WTC11 (cell line): ENCODE measurements at regions not wholly inside any gene's neighbourhood (a gene's known extent, or its start where the extent isn't known, plus 50 kb on each side); places are given as distances from the start of the nearest gene placed in this dataset.

Experiments used
- CREB1 ChIP-seq: sonication (generic); formaldehyde crosslinking; IDR thresholded peaks from 2 replicates; pipeline ENCODE4 v1.8.0; 2023; ENCODE audit warnings: mild to moderate bottlenecking, missing genetic modification reagents
- CTCF ChIP-seq: fragments of 200-600 bp; IDR thresholded peaks from 2 replicates; pipeline ENCODE4 v1.8.0; 2022; ENCODE audit warnings: antibody characterized with exemption
- E2F1 ChIP-seq: sonication (generic); formaldehyde crosslinking; IDR thresholded peaks from 2 replicates; pipeline ENCODE4 v1.8.0; 2022; ENCODE audit warnings: mild to moderate bottlenecking, missing genetic modification reagents
- ETV6 ChIP-seq: sonication (generic); formaldehyde crosslinking; IDR thresholded peaks from 2 replicates; pipeline ENCODE4 v1.8.1; 2022; ENCODE audit warnings: mild to moderate bottlenecking, missing genetic modification reagents
- IRF2 ChIP-seq: sonication (generic); formaldehyde crosslinking; IDR thresholded peaks from 2 replicates; pipeline ENCODE4 v1.8.0; 2022; ENCODE audit warnings: low read depth, missing genetic modification reagents, borderline replicate concordance
- JUN ChIP-seq: sonication (generic); formaldehyde crosslinking; IDR thresholded peaks from 2 replicates; pipeline ENCODE4 v1.8.0; 2023; ENCODE audit warnings: mild to moderate bottlenecking, missing genetic modification reagents
- MLX ChIP-seq: sonication (generic); formaldehyde crosslinking; IDR thresholded peaks from 2 replicates; pipeline ENCODE4 v1.8.1; 2023; ENCODE audit warnings: mild to moderate bottlenecking, missing genetic modification reagents, moderate library complexity
- SP1 ChIP-seq: sonication (generic); formaldehyde crosslinking; conservative IDR thresholded peaks from 2 replicates; pipeline ENCODE4 v1.8.1; 2022; ENCODE audit warnings: missing genetic modification reagents
- STAT6 ChIP-seq: sonication (generic); formaldehyde crosslinking; conservative IDR thresholded peaks from 2 replicates; pipeline ENCODE4 v1.8.1; 2023; ENCODE audit warnings: mild to moderate bottlenecking, low read depth, missing genetic modification reagents, moderate library complexity
- TEAD4 ChIP-seq: sonication (generic); formaldehyde crosslinking; IDR thresholded peaks from 2 replicates; pipeline ENCODE4 v1.8.0; 2022; ENCODE audit warnings: mild to moderate bottlenecking, missing genetic modification reagents
- ZNF396 ChIP-seq: fragments of 250-450 bp; sonication (Bioruptor Pico); IDR thresholded peaks from 2 replicates; pipeline ENCODE4 v1.8.0; 2021; ENCODE audit warnings: mild to moderate bottlenecking, moderate library complexity, borderline replicate concordance
- TF ChIP-seq, protein P1 (sequence below): sonication (generic); formaldehyde crosslinking; IDR thresholded peaks from 2 replicates; pipeline ENCODE4 v1.8.1; 2023; ENCODE audit warnings: mild to moderate bottlenecking, missing genetic modification reagents, moderate library complexity

GRCh38 chr1:23622284-23622683, 63.0 kb upstream of the ID3 start:
- TF ChIP-seq, protein P1, sequence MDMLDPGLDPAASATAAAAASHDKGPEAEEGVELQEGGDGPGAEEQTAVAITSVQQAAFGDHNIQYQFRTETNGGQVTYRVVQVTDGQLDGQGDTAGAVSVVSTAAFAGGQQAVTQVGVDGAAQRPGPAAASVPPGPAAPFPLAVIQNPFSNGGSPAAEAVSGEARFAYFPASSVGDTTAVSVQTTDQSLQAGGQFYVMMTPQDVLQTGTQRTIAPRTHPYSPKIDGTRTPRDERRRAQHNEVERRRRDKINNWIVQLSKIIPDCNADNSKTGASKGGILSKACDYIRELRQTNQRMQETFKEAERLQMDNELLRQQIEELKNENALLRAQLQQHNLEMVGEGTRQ (CRISPR knock-in tag), result no peak
- TF ChIP-seq CTCF (no peak), MLX (no peak), STAT6 (CRISPR knock-in tag) (no peak), ETV6 (CRISPR knock-in tag) (no peak), TEAD4 (no peak), IRF2 (no peak), ZNF396 (CRISPR knock-in tag) (no peak), JUN (CRISPR knock-in tag) (no peak), E2F1 (CRISPR knock-in tag) (no peak), SP1 (CRISPR knock-in tag) (no peak), CREB1 (CRISPR knock-in tag) (no peak)
